IMR-90 (cell line): ENCODE measurements at regions not wholly inside any gene's neighbourhood (a gene's known extent, or its start where the extent isn't known, plus 50 kb on each side); places are given as distances from the start of the nearest gene placed in this dataset.
"Not testable (repeated sequence)": the region's sequence is repeated elsewhere in the genome, so short reads cannot be mapped to it uniquely, and the experiment has no call there.

ENCODE experiments used
- BHLHE40 ChIP-seq: fragments of 150-350 bp; IDR thresholded peaks from 2 replicates; pipeline ENCODE4 v1.6.1; 2016; ENCODE audit warnings: mild to moderate bottlenecking, low read depth, low read length
- CEBPB ChIP-seq: IDR thresholded peaks from 2 replicates; pipeline ENCODE4 v1.6.1; 2012; ENCODE audit warnings: low read depth, low read length, improper control_type of control experiment
- CHD1 ChIP-seq: IDR thresholded peaks from 2 replicates; pipeline ENCODE4 v1.6.1; 2012; ENCODE audit warnings: low read depth, low read length, improper control_type of control experiment
- CTCF ChIP-seq: conservative IDR thresholded peaks from 2 replicates; pipeline ENCODE4 v1.5.1; 2012; ENCODE audit warnings: mild to moderate bottlenecking, low read depth, low read length, improper control_type of control experiment
- FOS ChIP-seq: fragments of 150-350 bp; IDR thresholded peaks from 2 replicates; pipeline ENCODE4 v1.6.1; 2016; ENCODE audit warnings: low read depth, low read length
- MAZ ChIP-seq: IDR thresholded peaks from 2 replicates; pipeline ENCODE4 v1.6.1; 2012; ENCODE audit warnings: low read depth, mild to moderate bottlenecking, low read length, improper control_type of control experiment, moderate library complexity, borderline replicate concordance
- MXI1 ChIP-seq: IDR thresholded peaks from 2 replicates; pipeline ENCODE4 v1.6.1; 2012; ENCODE audit warnings: low read depth, mild to moderate bottlenecking, low read length, moderate library complexity, borderline replicate concordance
- NFE2L2 ChIP-seq: fragments of 150-350 bp; IDR thresholded peaks from 2 replicates; pipeline ENCODE4 v1.6.1; 2016; ENCODE audit warnings: low read depth, mild to moderate bottlenecking, low read length
- POLR2A ChIP-seq: IDR thresholded peaks from 2 replicates; pipeline ENCODE4 v1.6.1; 2012; ENCODE audit warnings: mild to moderate bottlenecking, low read depth, low read length
- RAD21 ChIP-seq: IDR thresholded peaks from 2 replicates; pipeline ENCODE4 v1.6.1; 2012; ENCODE audit warnings: low read length, improper control_type of control experiment
- RCOR1 ChIP-seq: IDR thresholded peaks from 2 replicates; pipeline ENCODE4 v1.6.1; 2012; ENCODE audit warnings: mild to moderate bottlenecking, low read length, improper control_type of control experiment; ENCODE audit not compliant: insufficient replicate concordance
- RFX5 ChIP-seq: IDR thresholded peaks from 2 replicates; pipeline ENCODE4 v1.8.0; 2012; ENCODE audit warnings: low read depth, mild to moderate bottlenecking, low read length, moderate library complexity
- SMC3 ChIP-seq: fragments of 150-350 bp; IDR thresholded peaks from 2 replicates; pipeline ENCODE4 v1.6.1; 2016; ENCODE audit warnings: low read depth, mild to moderate bottlenecking, antibody characterized with exemption, low read length, moderate library complexity

DNA sequence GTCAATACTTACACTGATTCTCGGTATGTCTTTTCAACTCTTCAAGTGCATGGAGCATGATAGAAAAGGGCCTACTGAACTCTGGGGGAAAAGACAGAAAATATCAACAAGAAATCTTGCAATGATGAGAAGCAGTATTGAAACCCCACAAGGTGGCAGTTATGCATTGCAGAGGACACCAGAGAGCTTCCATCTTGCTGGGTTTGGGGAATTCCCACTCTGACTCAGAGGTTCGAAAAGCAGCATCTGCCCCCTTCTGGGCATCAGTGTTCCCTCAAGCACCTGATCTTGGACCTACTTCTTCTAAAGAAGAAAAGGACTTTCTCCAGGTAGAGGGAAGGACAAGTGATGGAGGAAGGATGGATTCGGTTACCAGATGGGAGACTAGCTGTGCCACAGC, 147.5 kb upstream of the OSBPL11 start:
- TF ChIP-seq FOS, POLR2A, RFX5, CEBPB, NFE2L2, RCOR1, MAZ, CHD1, MXI1, BHLHE40: not testable (repeated sequence)
- TF ChIP-seq CTCF (peak; percentile 31), RAD21 (peak; percentile 20; the same call in 1 of the 2 replicates), SMC3 (0 out of 2 replicates have a peak, but pooled peaks have one; percentile 8)
